ENCODE measurements at regions not wholly inside any gene's neighbourhood (a gene's known extent, or its start where the extent isn't known, plus 50 kb on each side); places are given as distances from the start of the nearest gene placed in this dataset.
"Not testable (repeated sequence)": the region's sequence is repeated elsewhere in the genome, so short reads cannot be mapped to it uniquely, and the experiment has no call there.

DNA sequence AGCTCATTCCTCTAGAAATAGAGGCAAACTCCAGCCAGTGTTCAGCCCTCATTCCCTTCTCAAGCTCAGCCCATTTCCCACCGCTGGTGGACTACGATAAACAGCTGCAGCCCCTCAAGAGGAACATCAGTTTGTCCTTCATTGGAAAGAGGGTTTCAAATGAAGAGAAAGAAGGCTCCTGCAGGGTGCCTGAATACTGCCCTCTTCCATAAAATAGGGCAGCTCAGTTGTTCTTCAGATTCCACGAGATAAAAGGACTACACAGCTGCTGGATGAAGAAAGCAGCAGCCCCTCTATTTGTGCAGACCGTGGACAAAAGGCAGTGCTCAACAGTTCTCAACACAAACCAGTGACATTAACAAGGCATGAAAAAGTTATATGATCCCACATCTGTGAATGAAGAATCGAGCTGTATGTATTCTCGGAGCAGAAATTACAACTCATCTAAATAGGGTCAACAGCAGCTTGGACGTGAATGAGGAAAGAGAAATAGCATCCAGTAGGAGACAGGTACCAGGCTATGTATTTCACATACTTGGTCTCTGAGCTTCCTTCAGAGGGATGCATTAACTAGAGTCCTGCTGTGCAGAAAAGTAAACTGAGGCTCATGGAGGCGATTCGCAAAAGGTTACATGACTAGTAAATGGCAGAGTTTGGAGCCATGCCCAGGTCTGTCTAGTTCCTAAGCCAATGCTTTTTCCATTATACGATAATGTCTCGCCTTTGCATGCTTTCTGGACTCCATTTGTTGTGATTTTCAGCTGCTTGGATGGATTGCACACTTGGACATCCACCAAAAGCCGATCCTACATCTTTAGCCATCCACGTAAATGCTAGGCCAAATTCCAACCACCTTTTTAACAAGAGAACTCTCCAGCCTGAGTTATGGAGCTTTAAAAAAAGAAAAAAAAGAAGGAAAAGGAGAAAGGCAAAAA, 301.2 kb upstream of the PPARGC1A start:
- H3K4me3 ChIP-seq (ENCODE audit: low read depth, low read length), result no peak overlapping the region
- no peak for DNase-seq (ENCODE audit: low read depth)
- TF ChIP-seq, protein P1, sequence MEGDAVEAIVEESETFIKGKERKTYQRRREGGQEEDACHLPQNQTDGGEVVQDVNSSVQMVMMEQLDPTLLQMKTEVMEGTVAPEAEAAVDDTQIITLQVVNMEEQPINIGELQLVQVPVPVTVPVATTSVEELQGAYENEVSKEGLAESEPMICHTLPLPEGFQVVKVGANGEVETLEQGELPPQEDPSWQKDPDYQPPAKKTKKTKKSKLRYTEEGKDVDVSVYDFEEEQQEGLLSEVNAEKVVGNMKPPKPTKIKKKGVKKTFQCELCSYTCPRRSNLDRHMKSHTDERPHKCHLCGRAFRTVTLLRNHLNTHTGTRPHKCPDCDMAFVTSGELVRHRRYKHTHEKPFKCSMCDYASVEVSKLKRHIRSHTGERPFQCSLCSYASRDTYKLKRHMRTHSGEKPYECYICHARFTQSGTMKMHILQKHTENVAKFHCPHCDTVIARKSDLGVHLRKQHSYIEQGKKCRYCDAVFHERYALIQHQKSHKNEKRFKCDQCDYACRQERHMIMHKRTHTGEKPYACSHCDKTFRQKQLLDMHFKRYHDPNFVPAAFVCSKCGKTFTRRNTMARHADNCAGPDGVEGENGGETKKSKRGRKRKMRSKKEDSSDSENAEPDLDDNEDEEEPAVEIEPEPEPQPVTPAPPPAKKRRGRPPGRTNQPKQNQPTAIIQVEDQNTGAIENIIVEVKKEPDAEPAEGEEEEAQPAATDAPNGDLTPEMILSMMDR (IDR thresholded peaks at IDR 0.05; ENCODE audit: insufficient read depth, low read length), result no peak

DNA sequence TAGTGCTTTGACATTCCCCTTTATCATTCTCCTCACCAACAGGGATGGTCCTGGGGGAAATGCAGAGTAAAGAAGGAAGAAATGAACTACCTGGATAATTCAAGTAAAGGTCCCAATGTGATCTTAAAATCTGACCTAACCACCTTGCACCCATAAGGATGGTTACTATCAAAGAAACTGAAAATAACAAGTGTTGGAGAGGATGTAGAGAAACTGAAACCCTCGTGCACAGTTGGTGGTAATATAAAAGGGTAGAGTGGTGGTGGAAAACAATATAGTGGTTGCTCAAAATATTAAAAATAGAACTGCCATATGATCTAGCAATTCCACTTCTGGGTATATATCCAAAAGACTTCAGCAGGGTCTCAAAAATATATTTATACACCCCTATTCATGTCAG, 298.6 kb upstream of the PPARGC1A start:
- TF ChIP-seq, protein P1 (IDR thresholded peaks at IDR 0.05; ENCODE audit: insufficient read depth, low read length), result no peak
- DNase-seq (ENCODE audit: low read depth), result no peak
- no peak overlapping the region for H3K4me3 ChIP-seq (ENCODE audit: low read depth, low read length)

DNA sequence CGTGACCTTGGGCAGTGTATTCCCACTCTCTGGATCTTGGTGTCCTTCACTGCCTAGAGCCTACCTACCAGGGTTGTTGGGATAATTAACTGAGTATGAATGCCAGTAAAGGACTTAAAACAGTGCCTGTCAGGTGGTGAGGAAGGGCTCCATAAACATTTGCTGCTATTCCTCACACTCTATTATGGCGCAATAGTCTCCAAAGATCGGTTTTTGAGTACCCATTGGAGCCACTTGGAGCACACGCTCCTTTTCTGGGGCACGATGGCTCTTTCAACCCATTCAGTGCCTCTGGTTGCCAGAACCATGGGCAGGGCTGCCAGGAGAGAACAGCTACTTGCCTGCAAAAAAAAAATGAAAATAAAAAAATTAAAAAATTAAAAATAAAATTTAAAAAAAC, 296.6 kb upstream of the PPARGC1A start:
- TF ChIP-seq, protein P1 (IDR thresholded peaks at IDR 0.05; ENCODE audit: insufficient read depth, low read length), result no peak
- no peak overlapping the region for H3K4me3 ChIP-seq (ENCODE audit: low read depth, low read length)
- DNase-seq (ENCODE audit: low read depth), result no peak

DNA sequence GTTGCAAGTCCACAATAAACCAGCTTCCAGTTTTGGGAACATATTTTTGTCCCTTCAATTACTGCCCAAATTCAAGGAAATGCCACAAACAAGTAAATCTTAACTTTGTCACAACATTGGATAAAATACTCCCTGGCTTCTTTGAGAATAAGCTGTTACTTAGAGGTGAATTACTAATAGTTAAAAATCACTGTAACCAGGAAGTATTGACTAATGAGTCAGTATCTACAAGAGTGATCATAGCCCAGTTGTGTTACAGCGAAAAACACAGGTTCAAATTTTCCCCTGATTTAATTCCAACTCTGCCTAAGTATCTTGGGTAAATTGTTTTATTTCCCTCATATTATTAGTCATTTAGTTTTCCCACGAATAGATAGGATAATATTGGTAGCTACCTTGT, 291.2 kb upstream of the PPARGC1A start:
- H3K4me3 ChIP-seq (ENCODE audit: low read depth, low read length), result no peak overlapping the region
- no peak for DNase-seq (ENCODE audit: low read depth)
- TF ChIP-seq, protein P1 (IDR thresholded peaks at IDR 0.05; ENCODE audit: insufficient read depth, low read length), result no peak

DNA sequence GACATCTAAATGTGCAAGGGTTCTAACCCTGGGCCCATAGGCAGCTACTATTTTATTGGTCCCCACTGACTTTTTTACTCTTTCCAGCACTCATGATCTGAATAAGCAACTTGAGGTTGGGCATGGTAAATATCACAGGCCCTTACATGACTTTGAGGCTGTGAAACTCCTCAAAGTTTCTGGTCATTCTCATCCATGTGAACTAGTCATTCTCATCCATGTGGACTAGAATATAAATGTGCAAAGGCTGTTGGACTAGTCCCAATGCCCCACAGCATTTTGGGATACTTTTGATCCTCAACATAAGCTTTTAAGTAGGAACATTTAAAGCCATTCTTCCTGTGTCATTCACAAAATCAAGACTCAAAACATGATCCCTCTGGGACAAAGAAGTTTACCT, 290.7 kb upstream of the PPARGC1A start:
- TF ChIP-seq, protein P1 (IDR thresholded peaks at IDR 0.05; ENCODE audit: insufficient read depth, low read length), result no peak
- DNase-seq (ENCODE audit: low read depth), result no peak

DNA sequence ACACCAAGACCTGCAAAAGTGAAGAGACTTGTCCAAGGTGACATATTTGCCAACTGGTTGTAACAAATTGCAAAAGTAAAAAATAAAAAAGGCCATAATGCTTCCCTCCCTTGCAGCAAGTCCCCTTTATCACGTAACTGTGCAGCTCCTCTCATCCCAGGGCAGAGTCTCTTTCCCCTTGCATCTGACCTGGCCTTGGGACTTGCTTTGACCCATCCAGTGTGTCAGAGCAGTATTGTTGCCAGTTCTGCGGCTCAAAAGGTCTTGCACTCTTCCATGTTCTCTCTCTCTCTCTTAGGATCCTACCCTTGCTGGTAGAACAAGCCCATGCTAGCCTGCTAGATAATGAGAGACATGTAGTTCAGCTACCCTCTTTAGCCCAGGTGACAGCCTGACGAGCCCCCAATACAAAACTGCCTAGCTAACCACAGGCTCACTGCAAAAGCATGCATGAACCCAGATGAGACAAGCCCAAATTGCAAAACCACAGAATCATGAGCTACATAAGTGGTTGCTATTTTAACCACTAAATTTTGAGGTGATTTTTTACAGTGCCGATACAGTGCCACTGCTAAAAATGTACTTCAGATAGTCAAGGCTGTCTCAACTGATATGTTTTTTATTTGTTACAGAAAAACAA, 289.5 kb upstream of the PPARGC1A start:
- DNase-seq (ENCODE audit: low read depth), result no peak
- no peak overlapping the region for H3K4me3 ChIP-seq (ENCODE audit: low read depth, low read length)
- TF ChIP-seq, protein P1 (IDR thresholded peaks at IDR 0.05; ENCODE audit: insufficient read depth, low read length), result no peak

More for the DNA sequence above, 290.7 kb upstream of the PPARGC1A start:
- H3K4me3 ChIP-seq (ENCODE audit: low read depth, low read length), result no peak overlapping the region

DNA sequence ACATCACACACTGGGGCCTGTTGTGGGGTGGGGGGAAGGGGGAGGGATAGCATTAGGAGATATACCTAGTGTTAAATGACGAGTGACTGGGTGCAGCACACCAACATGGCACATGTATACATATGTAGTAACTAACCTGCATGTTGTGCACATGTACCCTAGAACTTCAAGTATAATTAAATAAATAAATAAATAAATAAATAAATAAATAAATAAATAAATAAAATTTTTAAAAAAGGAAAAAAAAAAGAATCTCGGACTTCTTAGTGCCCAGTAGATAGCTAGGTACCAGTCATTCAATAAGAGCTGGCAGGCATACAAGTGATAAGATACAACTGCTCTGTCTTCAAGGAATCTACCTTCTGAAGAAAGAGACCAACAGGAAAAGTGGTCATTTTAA, 287.6 kb upstream of the PPARGC1A start:
- H3K4me3 ChIP-seq (ENCODE audit: low read depth, low read length); DNase-seq (ENCODE audit: low read depth): not testable (repeated sequence)

Data from fibroblast of the aortic adventitia (primary cell).